ENCODE measurements at regions not wholly inside any gene's neighbourhood (a gene's known extent, or its start where the extent isn't known, plus 50 kb on each side); places are given as distances from the start of the nearest gene placed in this dataset.

DNA sequence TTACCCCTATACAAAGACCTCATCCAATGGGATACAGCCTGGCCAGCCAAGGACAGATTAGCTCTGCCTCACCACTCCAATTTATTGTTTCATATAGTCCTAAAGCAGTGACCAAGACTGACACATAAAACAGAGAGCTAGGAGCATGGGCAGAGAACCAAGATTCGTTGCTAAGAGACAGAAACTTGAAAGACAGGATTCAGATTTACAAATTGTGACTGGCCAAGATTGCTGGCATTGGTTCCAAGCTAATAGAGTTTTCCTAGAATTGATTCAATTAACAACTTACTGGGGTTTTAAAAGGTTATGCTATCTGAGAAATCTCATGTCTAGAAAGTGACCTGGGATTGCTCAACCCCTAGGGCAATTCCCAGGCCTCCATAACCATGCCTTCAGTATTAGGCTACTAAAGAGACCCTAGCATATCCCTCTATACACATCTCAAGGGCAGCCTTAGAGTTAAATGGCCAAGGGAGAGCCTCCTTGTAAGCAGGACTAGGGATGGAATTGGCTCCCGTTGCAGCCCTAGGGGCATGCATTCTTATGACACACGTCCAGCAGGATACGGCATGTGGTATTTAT is 75.6 kb downstream of the ICOS start:
- Histone ChIP-seq H3K27ac (no peak overlapping the region), H3K4me1 (peaks cover 0 to 13% (median 10%) of the 10 kb centered on the region in 4 donors), H3K36me3 (no peaks in the 10 kb centered on the region), H3K27me3 (no peaks in the 10 kb centered on the region), H3K9me3 (no peaks in the 10 kb centered on the region), H3K4me3 (no peak overlapping the region)
- intact Hi-C loops (cut with DNase I; ENCODE audit: low total_unique reads) = loop anchor here (5.0 kb wide), 1 partner anchor 400 kb away; no protein-coding TSS in a partner anchor
- in situ Hi-C loops (cut with MboI; ENCODE audit: low pct_ligation_motif_present in 1 of 4, low pct_unique_long_range_greater_than_20kb in 1 of 4, low sequenced_read_pairs in 3 of 4) = no loop called here
- WGBS, 2 donors (ENCODE audit: low coverage in 1 of 2) = 34 to 50% methylated on average over 4 of the region's 4 CpGs
- TF ChIP-seq EP300 (IDR thresholded peaks at IDR 0.05; ENCODE audit: low read depth) (no peak), POLR2A (IDR thresholded peaks at IDR 0.05) (no peak), POLR2AphosphoS5 (IDR thresholded peaks at IDR 0.05) (no peak)
- TF ChIP-seq, protein P1, sequence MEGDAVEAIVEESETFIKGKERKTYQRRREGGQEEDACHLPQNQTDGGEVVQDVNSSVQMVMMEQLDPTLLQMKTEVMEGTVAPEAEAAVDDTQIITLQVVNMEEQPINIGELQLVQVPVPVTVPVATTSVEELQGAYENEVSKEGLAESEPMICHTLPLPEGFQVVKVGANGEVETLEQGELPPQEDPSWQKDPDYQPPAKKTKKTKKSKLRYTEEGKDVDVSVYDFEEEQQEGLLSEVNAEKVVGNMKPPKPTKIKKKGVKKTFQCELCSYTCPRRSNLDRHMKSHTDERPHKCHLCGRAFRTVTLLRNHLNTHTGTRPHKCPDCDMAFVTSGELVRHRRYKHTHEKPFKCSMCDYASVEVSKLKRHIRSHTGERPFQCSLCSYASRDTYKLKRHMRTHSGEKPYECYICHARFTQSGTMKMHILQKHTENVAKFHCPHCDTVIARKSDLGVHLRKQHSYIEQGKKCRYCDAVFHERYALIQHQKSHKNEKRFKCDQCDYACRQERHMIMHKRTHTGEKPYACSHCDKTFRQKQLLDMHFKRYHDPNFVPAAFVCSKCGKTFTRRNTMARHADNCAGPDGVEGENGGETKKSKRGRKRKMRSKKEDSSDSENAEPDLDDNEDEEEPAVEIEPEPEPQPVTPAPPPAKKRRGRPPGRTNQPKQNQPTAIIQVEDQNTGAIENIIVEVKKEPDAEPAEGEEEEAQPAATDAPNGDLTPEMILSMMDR (IDR thresholded peaks at IDR 0.05) = no peak
- peak; percentile 16 for DNase-seq

DNA sequence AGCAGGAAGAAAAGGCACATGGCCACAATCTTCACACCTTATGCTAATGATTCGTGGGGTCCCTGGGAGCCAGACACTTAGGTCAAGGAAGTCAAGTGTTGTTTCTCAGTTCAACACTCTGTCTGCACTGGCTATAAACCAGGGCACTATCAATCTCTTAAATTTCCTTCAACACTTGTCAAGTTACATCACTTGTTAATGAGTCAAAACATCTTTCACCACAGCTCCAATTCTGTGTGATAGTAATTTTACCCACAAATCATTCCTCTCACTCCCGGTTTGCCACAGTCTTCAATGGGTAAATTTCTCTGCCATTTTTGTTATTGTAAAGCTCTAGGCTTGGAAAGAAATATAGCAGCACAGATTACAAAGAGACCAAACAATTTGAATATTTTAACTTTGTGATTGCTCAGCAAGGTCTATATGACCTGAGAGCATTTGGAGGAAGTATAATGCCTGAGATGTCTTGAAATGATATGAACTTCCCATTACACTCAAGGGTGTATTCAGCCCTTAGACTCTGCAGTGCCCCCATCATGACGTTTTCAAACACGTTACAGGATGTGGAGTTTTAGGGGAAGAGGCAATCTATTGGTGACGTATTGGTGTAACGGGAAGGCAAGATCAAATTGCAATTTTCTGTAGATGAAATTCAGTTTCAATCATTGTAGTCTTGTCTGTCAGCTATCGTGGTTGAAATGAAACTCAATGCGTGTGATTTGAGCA is 78.7 kb downstream of the ICOS start:
- H3K36me3 ChIP-seq = no peaks in the 10 kb centered on the region
- no peak overlapping the region for H3K4me3 ChIP-seq
- H3K9me3 ChIP-seq = no peaks in the 10 kb centered on the region
- TF ChIP-seq EP300 (IDR thresholded peaks at IDR 0.05; ENCODE audit: low read depth) = no peak
- no peak for TF ChIP-seq POLR2AphosphoS5 (IDR thresholded peaks at IDR 0.05)
- no peak for TF ChIP-seq POLR2A (IDR thresholded peaks at IDR 0.05)
- no peaks in the 10 kb centered on the region for H3K27me3 ChIP-seq
- WGBS, 2 donors (ENCODE audit: low coverage in 1 of 2) = 69 to 76% methylated on average over 8 of the region's 8 CpGs
- H3K27ac ChIP-seq = no peak overlapping the region
- no peak for DNase-seq
- H3K4me1 ChIP-seq = peaks cover 0 to 13% (median 10%) of the 10 kb centered on the region in 4 donors
- intact Hi-C loops (cut with DNase I; ENCODE audit: low total_unique reads) (no loop called here), in situ Hi-C loops (cut with MboI; ENCODE audit: low pct_ligation_motif_present in 1 of 4, low pct_unique_long_range_greater_than_20kb in 1 of 4, low sequenced_read_pairs in 3 of 4) (no loop called here)

DNA sequence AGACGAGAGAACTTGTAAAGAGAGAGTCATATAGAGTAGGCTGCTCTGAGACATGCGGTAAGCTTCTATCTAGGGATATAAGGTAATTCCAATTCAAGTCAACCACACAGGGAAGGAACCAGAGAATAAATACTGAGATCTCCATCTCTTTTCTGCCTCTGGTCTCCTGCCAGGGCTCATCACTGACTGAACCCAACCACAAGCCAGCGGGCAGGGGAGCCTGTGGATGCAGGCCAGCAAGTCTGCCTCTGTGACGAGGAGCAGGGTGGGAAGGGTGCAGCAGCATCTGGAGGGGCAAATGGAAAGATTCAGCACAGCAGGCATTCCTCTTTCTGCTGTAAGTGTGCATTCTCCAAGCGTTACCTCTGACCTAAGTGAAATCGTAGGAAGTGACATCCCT is 82.2 kb downstream of the ICOS start:
- Histone ChIP-seq H3K27me3 (no peaks in the 10 kb centered on the region), H3K36me3 (no peaks in the 10 kb centered on the region), H3K9me3 (no peaks in the 10 kb centered on the region), H3K4me3 (no peak overlapping the region), H3K27ac (no peak overlapping the region), H3K4me1 (no peaks in the 10 kb centered on the region)
- 82 to 83% methylated on average over 3 to 6 of the region's 6 CpGs for WGBS, 2 donors (ENCODE audit: low coverage in 1 of 2)
- no peak for DNase-seq
- TF ChIP-seq EP300 (IDR thresholded peaks at IDR 0.05; ENCODE audit: low read depth) (no peak), POLR2AphosphoS5 (IDR thresholded peaks at IDR 0.05) (no peak), POLR2A (IDR thresholded peaks at IDR 0.05) (no peak)
- TF ChIP-seq, protein P1 (IDR thresholded peaks at IDR 0.05) = no peak
- intact Hi-C loops (cut with DNase I; ENCODE audit: low total_unique reads) = no loop called here
- in situ Hi-C loops (cut with MboI; ENCODE audit: low pct_ligation_motif_present in 1 of 4, low pct_unique_long_range_greater_than_20kb in 1 of 4, low sequenced_read_pairs in 3 of 4) = no loop called here

DNA sequence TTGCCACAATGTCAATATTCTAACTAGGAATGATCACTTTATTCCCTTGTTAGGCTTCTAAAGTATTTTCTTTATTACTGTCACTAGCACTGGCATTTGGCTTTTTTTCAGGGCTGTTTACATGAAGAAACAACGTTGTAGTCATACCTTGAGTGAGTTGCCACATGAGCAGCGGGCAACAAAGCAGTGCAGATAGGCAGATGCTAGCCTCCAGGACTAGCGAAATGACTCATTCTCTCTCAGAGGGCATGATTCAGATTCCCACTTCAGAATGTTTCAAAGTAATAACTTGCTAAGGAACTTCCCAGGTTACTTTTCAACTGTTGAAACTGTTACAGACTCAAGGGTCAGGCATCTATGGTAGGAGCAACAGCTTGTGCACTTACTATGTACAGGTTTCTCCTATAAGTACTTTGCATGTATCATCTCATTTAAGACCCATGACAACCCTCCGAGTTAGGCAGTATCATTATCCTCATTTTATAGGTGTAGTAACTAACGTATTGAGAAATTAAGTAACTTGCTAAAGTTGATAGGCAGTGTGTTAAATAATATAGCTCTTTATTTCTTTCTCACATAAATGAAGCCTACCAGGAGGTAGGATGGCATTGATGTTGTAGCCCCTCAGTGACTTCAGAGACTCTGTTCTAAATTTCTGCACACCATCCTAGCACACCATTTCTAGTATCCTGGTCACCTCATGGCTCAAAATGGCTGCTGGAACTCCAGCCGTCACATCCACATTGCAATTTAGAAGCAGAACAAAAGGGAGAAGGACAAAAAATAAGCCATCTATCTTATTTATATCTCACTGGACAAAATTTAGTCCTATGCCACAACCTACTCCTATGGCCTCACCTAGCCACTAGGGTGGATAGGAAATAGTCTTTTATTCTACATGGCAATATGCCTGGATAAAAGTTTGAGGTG is 83.3 kb downstream of the ICOS start:
- Histone ChIP-seq H3K27me3 (no peaks in the 10 kb centered on the region), H3K4me3 (no peak overlapping the region), H3K27ac (no peak overlapping the region), H3K4me1 (peaks cover 0 to 9% (median under 1%) of the 10 kb centered on the region in 4 donors), H3K36me3 (no peaks in the 10 kb centered on the region), H3K9me3 (no peaks in the 10 kb centered on the region)
- 69 to 70% methylated on average over 5 to 6 of the region's 6 CpGs for WGBS, 2 donors (ENCODE audit: low coverage in 1 of 2)
- in situ Hi-C loops (cut with MboI; ENCODE audit: low pct_ligation_motif_present in 1 of 4, low pct_unique_long_range_greater_than_20kb in 1 of 4, low sequenced_read_pairs in 3 of 4) = no loop called here
- no peak for TF ChIP-seq POLR2AphosphoS5 (IDR thresholded peaks at IDR 0.05)
- DNase-seq = no peak
- intact Hi-C loops (cut with DNase I; ENCODE audit: low total_unique reads) = no loop called here
